Kidney epithelial cell (primary cell): ENCODE measurements at regions not wholly inside any gene's neighbourhood (a gene's known extent, or its start where the extent isn't known, plus 50 kb on each side); places are given as distances from the start of the nearest gene placed in this dataset.

Experiments used
- DNase-seq: peaks from one replicate; pipeline ENCODE4 v3.0.0-alpha.2; 2010; ENCODE audit warnings: low read depth
- H3K27me3 ChIP-seq: 2 replicates; pipeline ENCODE4 v1.6.0; 2011; ENCODE audit warnings: low read length; ENCODE audit not compliant: control insufficient read depth, insufficient read depth
- H3K36me3 ChIP-seq: 2 replicates; pipeline ENCODE4 v1.5.1; 2011; ENCODE audit warnings: low read length; ENCODE audit not compliant: control insufficient read depth, insufficient read depth
- H3K4me3 ChIP-seq: 2 replicates; pipeline ENCODE4 v1.5.1; 2011; ENCODE audit warnings: low read depth, mild to moderate bottlenecking, control low read depth, low read length
- TF ChIP-seq, protein P1 (sequence below): IDR thresholded peaks from 2 replicates; pipeline ENCODE4 v1.5.1; 2011; ENCODE audit warnings: mild to moderate bottlenecking, moderate library complexity, low read length, control low read depth, inconsistent platforms; ENCODE audit not compliant: insufficient read depth, poor library complexity, severe bottlenecking

DNA sequence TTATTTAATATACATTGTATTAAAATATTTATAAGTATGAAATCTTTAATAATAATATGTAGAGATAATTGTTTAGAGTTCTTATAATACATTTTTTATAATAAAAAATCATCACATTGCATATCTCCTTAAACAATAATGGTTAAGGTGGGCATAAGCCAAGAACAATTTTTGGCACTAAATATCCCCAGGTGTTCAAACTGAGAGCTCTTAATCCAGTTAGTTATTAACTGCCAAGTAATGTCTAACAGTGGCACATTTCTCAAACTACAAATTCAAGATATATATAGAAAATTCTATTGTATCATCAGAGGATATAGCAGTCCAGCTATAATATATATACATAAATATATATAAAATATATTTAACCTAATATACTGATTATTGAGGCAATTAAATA, 680.8 kb downstream of the SI start:
- H3K4me3 ChIP-seq, result no peak overlapping the region
- no peaks in the 10 kb centered on the region for H3K36me3 ChIP-seq
- TF ChIP-seq, protein P1, sequence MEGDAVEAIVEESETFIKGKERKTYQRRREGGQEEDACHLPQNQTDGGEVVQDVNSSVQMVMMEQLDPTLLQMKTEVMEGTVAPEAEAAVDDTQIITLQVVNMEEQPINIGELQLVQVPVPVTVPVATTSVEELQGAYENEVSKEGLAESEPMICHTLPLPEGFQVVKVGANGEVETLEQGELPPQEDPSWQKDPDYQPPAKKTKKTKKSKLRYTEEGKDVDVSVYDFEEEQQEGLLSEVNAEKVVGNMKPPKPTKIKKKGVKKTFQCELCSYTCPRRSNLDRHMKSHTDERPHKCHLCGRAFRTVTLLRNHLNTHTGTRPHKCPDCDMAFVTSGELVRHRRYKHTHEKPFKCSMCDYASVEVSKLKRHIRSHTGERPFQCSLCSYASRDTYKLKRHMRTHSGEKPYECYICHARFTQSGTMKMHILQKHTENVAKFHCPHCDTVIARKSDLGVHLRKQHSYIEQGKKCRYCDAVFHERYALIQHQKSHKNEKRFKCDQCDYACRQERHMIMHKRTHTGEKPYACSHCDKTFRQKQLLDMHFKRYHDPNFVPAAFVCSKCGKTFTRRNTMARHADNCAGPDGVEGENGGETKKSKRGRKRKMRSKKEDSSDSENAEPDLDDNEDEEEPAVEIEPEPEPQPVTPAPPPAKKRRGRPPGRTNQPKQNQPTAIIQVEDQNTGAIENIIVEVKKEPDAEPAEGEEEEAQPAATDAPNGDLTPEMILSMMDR, result no peak
- H3K27me3 ChIP-seq, result no peaks in the 10 kb centered on the region
- no peak for DNase-seq

- DNase-seq, result no peak
- no peak overlapping the region for H3K4me3 ChIP-seq
- no peaks in the 10 kb centered on the region for H3K36me3 ChIP-seq
- no peaks in the 10 kb centered on the region for H3K27me3 ChIP-seq
- TF ChIP-seq, protein P1, result no peak
Measured at GRCh38 chr3:164393171-164393570, 685.1 kb downstream of the SI start.

DNA sequence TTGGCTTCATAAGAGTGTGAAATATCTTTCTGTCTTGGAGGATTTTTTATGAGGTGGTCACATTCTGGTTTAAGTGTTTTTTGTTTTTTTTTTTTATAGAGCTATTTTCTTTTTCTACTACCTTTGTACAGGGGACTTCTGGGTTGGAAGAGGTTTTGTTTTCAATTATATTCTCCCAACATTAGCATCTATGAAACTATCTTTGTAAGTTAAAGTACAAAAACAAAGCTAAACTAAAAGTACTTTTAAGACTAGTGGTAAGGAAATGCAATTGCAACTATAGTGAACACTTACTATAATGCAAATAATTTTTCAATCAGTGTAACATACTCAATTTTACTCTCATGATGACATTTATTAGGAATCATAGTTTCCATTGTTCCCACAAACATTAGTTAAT, 688.2 kb downstream of the SI start:
- no peaks in the 10 kb centered on the region for H3K36me3 ChIP-seq
- H3K27me3 ChIP-seq, result no peaks in the 10 kb centered on the region
- no peak overlapping the region for H3K4me3 ChIP-seq
- TF ChIP-seq, protein P1, result no peak
- DNase-seq, result no peak

- TF ChIP-seq, protein P1, result no peak
- no peak for DNase-seq
- no peaks in the 10 kb centered on the region for H3K27me3 ChIP-seq
- H3K36me3 ChIP-seq, result no peaks in the 10 kb centered on the region
- no peak overlapping the region for H3K4me3 ChIP-seq
Measured at GRCh38 chr3:164387236-164387635, 691.1 kb downstream of the SI start.

DNA sequence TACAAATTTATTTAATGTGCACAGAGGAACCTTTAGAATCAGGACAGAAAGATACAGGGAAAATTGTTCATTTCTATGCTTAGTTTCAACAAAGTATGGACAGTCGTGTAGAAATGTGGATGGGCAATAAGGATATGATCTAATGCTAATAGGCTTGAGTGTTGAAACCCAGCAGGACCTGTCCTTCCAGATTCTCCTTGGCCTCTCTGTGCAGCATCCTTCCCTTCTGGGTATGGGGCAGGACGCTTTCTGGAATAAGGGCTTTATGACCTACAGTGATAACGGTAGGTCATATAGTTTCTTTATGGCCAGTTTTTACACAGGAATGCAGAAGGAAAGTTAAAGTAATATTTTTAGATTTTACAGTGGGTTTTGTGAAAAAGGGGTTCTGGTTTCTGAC, 698.1 kb downstream of the SI start:
- no peak overlapping the region for H3K4me3 ChIP-seq

GRCh38 chr3:164377466-164377865, 700.8 kb downstream of the SI start:
- Histone ChIP-seq H3K27me3 (no peaks in the 10 kb centered on the region), H3K36me3 (no peaks in the 10 kb centered on the region), H3K4me3 (no peak overlapping the region)
- TF ChIP-seq, protein P1, result no peak
- no peak for DNase-seq

More for the DNA sequence above, 698.1 kb downstream of the SI start:
- DNase-seq, result no peak
- TF ChIP-seq, protein P1, result no peak
- H3K27me3 ChIP-seq, result no peaks in the 10 kb centered on the region
- H3K36me3 ChIP-seq, result no peaks in the 10 kb centered on the region
